OCI-LY1 (cell line): ENCODE measurements at regions not wholly inside any gene's neighbourhood (a gene's known extent, or its start where the extent isn't known, plus 50 kb on each side); places are given as distances from the start of the nearest gene placed in this dataset.

Source experiments
- H2AFZ ChIP-seq: fragments of 200-600 bp; sonication (generic), shearing (Covaris generic); 2 replicates; pipeline ENCODE4 v1.6.0; 2014; ENCODE audit warnings: antibody characterized with exemption, mild to moderate bottlenecking, low read length
- H3F3A ChIP-seq: fragments of 200-600 bp; sonication (generic), shearing (Covaris generic); 2 replicates; pipeline ENCODE4 v1.6.0; 2014; ENCODE audit warnings: mild to moderate bottlenecking, antibody characterized with exemption, low read length, moderate library complexity; ENCODE audit not compliant: insufficient read depth
- H3K27ac ChIP-seq: fragments of 200-600 bp; sonication (generic); 2 replicates; pipeline ENCODE4 v1.5.1; 2014; ENCODE audit warnings: low read length, mixed run types, mild to moderate bottlenecking, low read depth; ENCODE audit not compliant: poor library complexity, severe bottlenecking
- H3K27me3 ChIP-seq: fragments of 200-600 bp; sonication (generic); 2 replicates; pipeline ENCODE4 v1.6.0; 2014; ENCODE audit warnings: antibody characterized with exemption, mild to moderate bottlenecking, low read length, moderate library complexity; ENCODE audit not compliant: insufficient read depth
- H3K36me3 ChIP-seq: fragments of 200-600 bp; sonication (generic); 2 replicates; pipeline ENCODE4 v1.6.1; 2014; ENCODE audit warnings: mild to moderate bottlenecking, antibody characterized with exemption, low read length, moderate library complexity, mixed read lengths; ENCODE audit not compliant: insufficient read depth
- H3K4me1 ChIP-seq: fragments of 200-600 bp; sonication (generic); 2 replicates; pipeline ENCODE4 v1.5.1; 2014; ENCODE audit warnings: mild to moderate bottlenecking, low read length, moderate library complexity; ENCODE audit not compliant: insufficient read depth, severe bottlenecking
- H3K4me2 ChIP-seq: fragments of 200-600 bp; sonication (generic), shearing (Covaris generic); 2 replicates; pipeline ENCODE4 v1.6.1; 2014; ENCODE audit warnings: low read length
- H3K4me3 ChIP-seq: fragments of 200-600 bp; sonication (generic); 2 replicates; pipeline ENCODE4 v1.5.1; 2014; ENCODE audit warnings: low read length, low read depth, mild to moderate bottlenecking, mixed read lengths; ENCODE audit not compliant: poor library complexity, severe bottlenecking
- H3K79me2 ChIP-seq: fragments of 200-600 bp; shearing (Covaris generic); 2 replicates; pipeline ENCODE4 v1.6.1; 2016; ENCODE audit warnings: mixed run types, low read length, mixed read lengths; ENCODE audit not compliant: insufficient read depth
- H3K9ac ChIP-seq: fragments of 200-600 bp; sonication (generic), shearing (Covaris generic); 2 replicates; pipeline ENCODE4 v1.6.1; 2014; ENCODE audit warnings: mild to moderate bottlenecking, low read length, mixed read lengths
- H3K9me2 ChIP-seq: fragments of 200-600 bp; sonication (generic), shearing (Covaris generic); 2 replicates; pipeline ENCODE4 v1.6.1; 2014; ENCODE audit warnings: low read depth, mild to moderate bottlenecking, low read length, mixed read lengths
- H3K9me3 ChIP-seq: fragments of 200-600 bp; shearing (Covaris generic); 2 replicates; pipeline ENCODE4 v1.6.1; 2014; ENCODE audit warnings: low read length, mixed read lengths
- H4K20me1 ChIP-seq: fragments of 200-600 bp; sonication (generic), shearing (Covaris generic); 2 replicates; pipeline ENCODE4 v1.6.0; 2016; ENCODE audit warnings: mild to moderate bottlenecking, low read length; ENCODE audit not compliant: insufficient read depth
- CTCF ChIP-seq: fragments of 200-600 bp; sonication (generic), shearing (Covaris generic); IDR thresholded peaks from 2 replicates; pipeline ENCODE4 v1.5.1; 2017; ENCODE audit warnings: mild to moderate bottlenecking, antibody characterized with exemption, low read length, moderate library complexity, mixed read lengths
- EZH2 ChIP-seq: fragments of 200-600 bp; sonication (generic), shearing (Covaris generic); IDR thresholded peaks from 2 replicates; pipeline ENCODE4 v1.8.0; 2017; ENCODE audit warnings: borderline replicate concordance, mixed run types, mild to moderate bottlenecking, antibody characterized with exemption, low read length, moderate library complexity, mixed read lengths

DNA sequence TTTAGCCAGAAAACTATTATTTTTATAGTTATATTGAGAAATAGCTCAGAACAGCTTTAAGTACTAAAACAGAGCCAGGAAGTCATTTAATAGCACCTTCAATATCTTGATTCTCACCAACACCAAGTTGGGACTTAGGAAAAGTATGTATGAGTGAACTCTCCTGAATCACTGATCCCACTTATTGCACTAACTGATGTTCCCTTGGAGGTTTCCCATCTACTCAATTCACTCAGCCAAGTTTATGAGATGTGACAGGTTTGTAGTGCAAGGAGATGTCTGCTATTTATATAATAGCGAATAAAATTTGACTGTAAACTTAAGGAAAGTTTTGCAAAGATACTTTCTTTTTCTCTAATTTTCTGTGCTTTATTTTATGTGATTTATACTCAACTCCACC lies 1147.6 kb upstream of the PCDH20 start:
- H3K9ac ChIP-seq: no peak overlapping the region
- no peak overlapping the region for H3K4me2 ChIP-seq
- H3F3A ChIP-seq: no peaks in the 10 kb centered on the region
- no peaks in the 10 kb centered on the region for H3K79me2 ChIP-seq
- H3K9me2 ChIP-seq: no peaks in the 10 kb centered on the region
- H3K27me3 ChIP-seq: no peaks in the 10 kb centered on the region
- H3K27ac ChIP-seq: no peak overlapping the region
- no peaks in the 10 kb centered on the region for H3K4me1 ChIP-seq
- H2AFZ ChIP-seq: peak overlapping the region; percentile 99; the same call in 1 of the 2 replicates
- TF ChIP-seq EZH2 (no peak), CTCF (no peak)
- H4K20me1 ChIP-seq: no peaks in the 10 kb centered on the region
- no peaks in the 10 kb centered on the region for H3K36me3 ChIP-seq
- no peak overlapping the region for H3K4me3 ChIP-seq
- H3K9me3 ChIP-seq: no peaks in the 10 kb centered on the region

- Histone ChIP-seq H3F3A (no peaks in the 10 kb centered on the region), H3K9me2 (no peaks in the 10 kb centered on the region), H3K4me3 (no peak overlapping the region), H3K79me2 (no peaks in the 10 kb centered on the region), H3K36me3 (no peaks in the 10 kb centered on the region), H3K4me1 (no peaks in the 10 kb centered on the region), H3K27ac (no peak overlapping the region), H3K27me3 (no peaks in the 10 kb centered on the region), H3K4me2 (no peak overlapping the region), H3K9ac (no peak overlapping the region), H4K20me1 (no peaks in the 10 kb centered on the region), H2AFZ (no peak overlapping the region), H3K9me3 (no peaks in the 10 kb centered on the region)
- TF ChIP-seq EZH2 (no peak), CTCF (no peak)
Measured at GRCh38 chr13:62556978-62557377, 1141.3 kb upstream of the PCDH20 start.

- TF ChIP-seq CTCF: no peak
- no peak for TF ChIP-seq EZH2
Measured at GRCh38 chr13:62551588-62551987, 1135.9 kb upstream of the PCDH20 start.

More at GRCh38 chr13:62551588-62551987, 1135.9 kb upstream of the PCDH20 start:
- Histone ChIP-seq H4K20me1 (no peaks in the 10 kb centered on the region), H3K36me3 (no peaks in the 10 kb centered on the region), H2AFZ (peak overlapping the region; percentile 98), H3K79me2 (no peaks in the 10 kb centered on the region), H3K9me2 (no peaks in the 10 kb centered on the region), H3K4me3 (no peak overlapping the region), H3K4me1 (peaks cover 5% of the 10 kb centered on the region), H3K9me3 (no peaks in the 10 kb centered on the region), H3K4me2 (0 out of 2 replicates have a peak overlapping the region, but pooled peaks have one; percentile 7), H3K9ac (no peak overlapping the region), H3K27ac (no peak overlapping the region), H3K27me3 (no peaks in the 10 kb centered on the region), H3F3A (no peaks in the 10 kb centered on the region)
